G401.6 (cell line): ENCODE measurements at regions not wholly inside any gene's neighbourhood (a gene's known extent, or its start where the extent isn't known, plus 50 kb on each side); places are given as distances from the start of the nearest gene placed in this dataset.
"Not testable (repeated sequence)": the region's sequence is repeated elsewhere in the genome, so short reads cannot be mapped to it uniquely, and the experiment has no call there.

Source experiments
- FAIRE-seq: peaks from 2 replicates; lab custom pipeline; 2012; peaks lifted over from hg19 to GRCh38; lab: Jason Lieb, UNC

DNA sequence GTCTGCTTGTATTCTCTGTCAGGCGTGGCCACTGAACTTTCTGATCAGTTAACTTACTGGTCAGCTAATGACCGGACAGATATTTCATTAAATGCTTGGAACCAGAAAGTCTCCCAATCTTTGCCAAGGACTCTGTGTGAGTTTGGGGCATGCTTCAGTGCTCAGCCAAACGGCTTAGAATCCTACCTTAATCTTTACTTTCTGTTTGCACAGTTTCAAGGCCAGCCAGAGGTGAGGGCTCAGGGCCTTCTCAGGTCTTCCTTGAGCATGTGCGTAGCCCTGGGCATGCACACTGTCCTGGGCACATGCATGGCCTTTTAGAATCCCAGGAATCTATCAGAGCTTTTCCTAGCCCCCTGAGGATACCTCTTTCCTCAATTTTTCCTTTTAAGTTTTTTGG, 230.1 kb downstream of the RAB11FIP4 start:
- FAIRE-seq = no peak

DNA sequence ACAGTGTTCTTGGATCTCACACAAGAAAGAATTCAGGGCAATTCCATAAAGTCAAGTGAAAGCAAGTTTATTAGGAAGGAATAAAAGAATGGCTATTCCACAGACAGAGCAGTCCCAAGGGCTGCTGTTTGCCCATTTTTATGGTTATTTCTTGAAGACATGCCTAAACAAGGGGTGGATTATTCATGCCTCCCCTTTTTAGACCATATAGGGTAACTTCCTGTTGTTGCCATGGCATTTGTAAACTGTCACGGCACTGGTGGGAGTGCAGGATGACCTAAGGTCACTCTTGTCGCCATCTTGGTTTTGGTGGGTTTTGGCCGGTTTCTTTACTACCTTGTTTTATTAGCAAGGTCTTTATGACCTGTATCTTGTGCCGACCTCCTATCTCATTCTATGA, 219.6 kb downstream of the RAB11FIP4 start:
- not testable (repeated sequence) for FAIRE-seq

DNA sequence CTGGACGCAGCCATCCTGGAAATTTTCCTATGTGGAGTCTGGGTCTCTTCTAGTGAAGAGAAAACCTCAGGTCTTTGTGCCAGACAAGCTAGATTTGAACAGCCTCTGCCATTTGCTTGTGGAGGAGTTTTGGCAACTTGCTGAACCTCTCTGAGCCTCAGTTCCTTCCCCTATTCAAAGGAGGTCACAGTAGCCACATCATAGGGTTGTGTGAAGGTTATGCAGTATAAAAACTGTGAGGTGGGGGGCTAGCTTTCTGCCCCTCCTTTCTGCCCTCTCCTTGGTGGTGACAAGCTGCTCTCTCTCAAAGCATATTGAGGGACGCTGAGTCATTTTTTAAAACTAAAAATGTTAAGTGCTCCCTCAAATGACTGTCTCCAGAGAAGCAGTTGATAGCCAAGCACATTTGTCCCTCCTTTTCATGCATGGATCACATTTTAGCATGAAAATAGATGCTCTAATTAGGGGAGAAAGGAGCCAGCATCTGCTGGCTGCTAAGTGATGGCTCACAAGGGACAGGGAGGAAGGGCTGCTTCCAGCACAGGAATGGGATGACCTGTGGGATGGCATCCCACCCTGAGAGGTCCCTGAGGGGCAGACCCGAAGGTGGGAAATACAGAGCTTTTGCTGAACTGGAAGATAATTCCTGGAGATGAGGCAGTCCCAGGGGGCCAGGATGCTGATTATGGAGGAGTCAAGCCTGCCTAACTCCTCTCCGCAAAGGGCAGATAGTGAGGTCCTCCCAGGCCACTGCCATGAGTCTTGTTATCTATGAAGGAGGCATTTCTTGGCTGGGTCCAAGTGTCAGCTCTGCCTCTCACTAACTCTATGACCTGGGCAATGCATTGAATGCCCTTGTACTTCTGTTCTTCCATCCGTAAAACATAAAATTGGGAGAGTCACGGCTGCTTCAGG, 218.8 kb downstream of the RAB11FIP4 start:
- FAIRE-seq = no peak

DNA sequence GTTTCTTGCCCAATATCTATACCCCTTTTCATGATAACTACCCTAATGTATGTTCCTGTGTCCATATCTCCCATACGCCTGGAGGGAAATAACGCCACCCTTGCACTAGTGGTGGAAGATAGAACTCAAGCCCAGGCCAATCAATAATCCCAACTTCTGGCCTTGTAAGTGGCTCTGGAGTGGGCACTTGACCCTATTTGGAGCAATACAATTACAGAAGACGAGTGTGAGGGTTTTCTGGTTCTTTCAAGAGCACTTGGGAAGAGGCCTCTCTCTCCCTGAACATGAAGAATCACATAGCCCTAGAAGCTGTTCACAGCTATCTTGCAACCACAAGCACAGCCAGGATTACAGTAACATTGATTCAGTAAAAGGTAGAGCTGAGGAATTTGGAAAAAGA, 217.9 kb downstream of the RAB11FIP4 start:
- no peak for FAIRE-seq

DNA sequence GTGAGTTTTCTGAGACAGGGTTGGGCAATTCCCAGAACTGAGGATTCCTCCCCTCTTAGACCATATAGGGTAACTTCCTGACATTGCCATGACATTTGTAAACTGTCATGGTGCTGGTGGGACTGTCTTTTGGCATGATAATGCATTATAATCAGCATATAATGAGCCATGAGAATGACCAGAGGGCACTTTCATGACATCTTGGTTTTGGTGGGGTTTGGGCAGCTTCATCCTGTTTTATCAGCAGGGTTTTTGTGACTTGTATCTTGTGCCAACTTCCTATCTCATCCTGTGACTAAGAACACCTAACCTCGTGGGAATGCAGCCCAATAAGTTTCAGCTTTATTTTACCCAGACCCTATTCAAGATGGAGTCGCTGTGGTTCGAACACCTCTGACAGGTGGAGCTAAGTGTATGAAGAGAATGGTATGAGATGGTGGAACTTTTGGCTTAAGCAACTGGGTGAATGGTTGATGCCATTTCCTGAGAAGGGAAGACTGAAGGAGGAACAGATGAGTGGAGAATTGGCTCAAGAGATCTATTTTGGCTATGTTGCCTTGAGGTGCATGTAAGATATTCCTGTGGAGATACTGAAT, 217.3 kb downstream of the RAB11FIP4 start:
- no peak for FAIRE-seq

DNA sequence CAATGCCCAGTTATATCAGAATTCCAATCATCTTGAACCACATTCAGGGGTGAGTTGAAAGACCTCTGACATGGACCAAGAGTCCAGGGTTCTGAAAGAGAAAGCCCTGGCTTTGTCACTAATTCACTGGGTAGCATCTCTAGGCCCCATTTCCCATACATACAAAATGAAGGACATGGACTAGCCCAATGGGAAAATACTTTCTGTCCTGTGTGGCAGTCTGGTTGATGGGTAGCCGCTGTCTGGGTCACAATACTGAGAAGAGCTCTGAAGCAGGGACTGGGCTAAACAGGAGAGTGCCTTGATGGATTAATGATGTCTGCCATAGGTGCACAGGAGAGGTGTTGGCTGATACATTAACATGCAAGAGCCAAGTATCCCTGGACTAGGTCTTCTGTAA, 214.3 kb downstream of the RAB11FIP4 start:
- FAIRE-seq = no peak

DNA sequence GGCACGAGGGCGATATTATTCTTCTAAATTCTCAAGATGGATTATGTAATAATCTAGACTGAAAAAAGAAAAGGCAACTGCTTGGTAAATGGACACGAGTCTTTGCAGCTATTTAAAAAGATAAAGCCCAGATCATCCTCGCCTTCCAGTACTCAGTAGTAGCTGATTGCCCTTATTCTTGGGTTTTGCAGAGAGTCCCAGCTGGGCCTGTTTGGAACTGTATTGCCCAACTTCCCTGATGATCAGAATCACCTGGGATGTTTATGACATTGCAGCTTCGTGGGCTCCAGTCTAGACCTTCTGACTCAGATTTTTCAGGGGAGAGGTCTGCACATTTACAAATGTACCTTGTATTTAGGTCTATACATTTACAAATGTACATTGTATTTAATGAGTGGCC, 213.5 kb downstream of the RAB11FIP4 start:
- no peak for FAIRE-seq

DNA sequence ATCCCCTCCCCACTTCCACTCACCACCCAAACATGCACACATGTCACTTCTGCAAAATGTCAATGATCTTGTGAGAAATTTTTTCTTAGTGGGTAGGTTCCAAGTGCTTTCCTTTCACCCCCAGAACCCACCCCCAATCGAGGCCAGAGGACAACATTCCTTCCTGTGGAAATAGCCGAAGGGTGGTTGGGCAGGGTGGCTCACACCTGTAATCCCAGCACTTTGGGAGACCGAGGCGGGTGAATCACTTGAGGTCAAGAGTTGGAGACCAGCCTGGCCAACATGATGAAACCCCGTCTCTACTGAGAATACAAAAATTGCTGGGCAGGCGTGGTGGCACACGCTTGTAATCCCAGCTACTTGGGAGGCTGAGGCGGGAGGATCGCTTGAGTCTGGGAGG, 208.7 kb downstream of the RAB11FIP4 start:
- not testable (repeated sequence) for FAIRE-seq

DNA sequence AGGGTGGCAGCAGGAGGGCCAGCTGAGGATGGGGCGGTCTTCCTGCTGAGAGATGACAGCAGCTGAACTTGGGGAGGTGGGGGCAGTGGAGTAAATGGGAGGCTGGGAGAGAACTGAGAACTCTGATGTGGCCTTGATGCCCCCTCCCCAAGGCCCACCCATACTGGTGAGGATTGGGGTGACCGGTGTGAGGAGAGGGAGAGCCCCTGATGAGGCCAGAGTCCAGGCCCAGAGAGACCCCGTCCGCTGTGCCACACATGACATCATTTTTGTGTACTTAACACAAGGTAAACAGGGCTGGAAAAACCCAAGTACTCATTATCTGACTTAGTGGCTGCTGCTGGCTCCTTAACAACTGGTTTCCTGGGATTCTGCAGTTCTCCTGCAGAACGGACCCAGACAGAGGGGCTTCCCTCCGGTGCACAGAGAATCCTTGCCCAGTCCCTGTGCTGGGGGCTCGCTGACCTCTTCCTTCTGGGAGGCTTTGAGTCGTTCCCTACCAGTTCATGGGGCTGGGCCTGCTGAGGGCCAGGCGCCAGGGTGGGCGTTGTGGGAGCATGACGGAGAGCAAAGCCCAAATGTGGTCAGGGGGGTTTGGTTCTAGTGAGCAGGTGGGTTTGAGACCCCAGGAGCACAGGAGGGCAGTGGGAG, 207.6 kb downstream of the RAB11FIP4 start:
- FAIRE-seq = no peak

DNA sequence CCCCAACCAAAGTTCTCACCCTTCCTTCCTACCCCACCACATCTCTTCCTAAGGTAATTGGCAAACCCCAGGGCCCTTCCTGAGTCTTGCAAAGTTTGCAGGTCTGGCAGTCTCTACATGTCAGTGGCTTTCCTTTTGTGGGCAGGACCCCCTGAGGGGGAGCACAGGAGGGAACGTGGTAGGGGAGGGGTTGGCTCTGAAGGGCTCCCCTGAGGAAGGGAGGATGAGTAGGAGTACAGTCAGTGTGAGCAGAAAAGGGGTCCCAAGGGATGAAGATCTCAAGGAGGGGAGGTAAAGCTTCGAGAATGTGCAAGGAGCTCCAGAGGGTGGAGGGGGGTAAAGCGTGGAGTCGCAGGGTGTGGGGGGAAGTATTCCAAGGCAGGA, 206.9 kb downstream of the RAB11FIP4 start:
- FAIRE-seq = no peak

DNA sequence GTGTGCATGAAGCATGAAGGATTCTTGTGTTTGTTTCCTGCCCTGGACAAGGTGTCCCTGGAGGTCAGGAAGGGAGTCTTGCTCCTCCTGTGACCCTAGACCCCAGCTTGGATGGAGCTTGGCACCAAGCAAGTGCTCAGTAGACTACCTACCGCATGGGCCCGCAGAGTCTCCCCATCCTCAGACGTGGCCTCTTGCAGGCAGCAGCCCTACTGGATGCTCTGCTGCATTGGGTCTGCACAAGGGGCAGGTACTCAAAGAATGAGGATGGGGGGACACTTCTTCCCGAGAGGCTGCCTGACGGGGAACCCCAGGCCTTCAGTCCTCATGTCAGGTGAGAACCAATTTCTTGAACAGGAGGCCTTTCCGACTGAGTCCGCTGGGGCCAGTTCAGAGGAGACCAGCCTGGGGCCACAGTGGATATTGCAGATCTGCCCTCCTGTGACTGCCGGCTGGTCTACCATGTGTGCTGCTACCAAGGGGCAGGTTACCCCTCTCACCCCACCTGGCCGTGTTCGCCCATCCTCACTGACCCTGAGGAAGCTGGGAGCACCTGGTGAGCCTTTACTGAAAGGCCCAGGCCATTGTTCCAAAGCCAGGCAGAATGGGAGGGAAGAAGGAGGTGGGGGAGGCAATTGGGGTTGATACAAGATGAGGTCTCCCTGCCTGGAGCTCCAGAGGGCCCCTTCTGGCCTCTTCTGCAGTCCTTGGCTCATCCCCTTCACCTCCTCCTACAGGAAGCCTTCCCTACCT, 206.3 kb downstream of the RAB11FIP4 start:
- no peak for FAIRE-seq

DNA sequence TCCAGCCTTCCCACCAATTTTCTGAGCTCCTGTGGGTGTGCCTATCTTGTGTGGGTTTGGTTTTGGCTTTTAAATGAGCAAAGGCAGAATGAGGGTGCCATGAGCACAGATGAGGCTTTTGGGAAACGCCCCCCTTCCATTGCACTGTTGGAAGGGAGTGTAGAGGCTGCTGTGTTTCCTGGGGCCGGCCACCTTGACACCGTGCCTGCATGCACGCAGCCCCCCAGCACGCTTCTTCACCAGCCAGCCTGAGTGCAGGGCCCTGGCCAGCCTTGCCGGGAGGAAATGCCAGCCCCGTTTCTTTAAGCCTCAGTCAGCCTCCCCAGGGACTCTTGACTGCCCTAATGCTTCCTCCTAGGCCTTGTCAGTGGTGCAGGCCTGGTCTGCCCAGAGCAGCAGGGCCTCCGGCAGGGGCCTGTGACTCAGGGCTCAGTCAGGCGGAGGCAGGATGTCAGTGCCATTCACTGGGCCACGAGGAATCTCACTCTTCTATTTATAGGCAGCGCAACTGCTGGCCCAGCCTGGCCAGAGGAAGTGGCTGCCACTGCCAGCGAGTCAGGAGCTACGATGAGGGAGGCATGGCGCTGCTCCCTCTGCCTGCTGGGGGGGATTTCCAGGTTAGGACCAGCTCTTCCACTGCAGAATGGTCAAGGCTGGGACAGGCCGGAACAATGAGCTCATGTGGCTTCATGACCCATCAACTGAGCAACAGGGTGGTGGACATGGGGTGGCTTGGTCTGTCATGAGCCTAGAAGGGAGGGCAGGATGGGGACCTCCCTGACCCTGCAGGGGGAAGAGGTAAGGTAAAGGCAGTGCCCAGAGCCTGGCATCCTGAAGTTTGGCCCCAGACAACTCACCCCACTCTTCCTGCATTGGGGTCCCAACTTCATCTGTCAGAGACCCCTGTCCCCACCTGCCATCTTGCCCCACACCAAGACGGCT, 205.2 kb downstream of the RAB11FIP4 start:
- no peak for FAIRE-seq

DNA sequence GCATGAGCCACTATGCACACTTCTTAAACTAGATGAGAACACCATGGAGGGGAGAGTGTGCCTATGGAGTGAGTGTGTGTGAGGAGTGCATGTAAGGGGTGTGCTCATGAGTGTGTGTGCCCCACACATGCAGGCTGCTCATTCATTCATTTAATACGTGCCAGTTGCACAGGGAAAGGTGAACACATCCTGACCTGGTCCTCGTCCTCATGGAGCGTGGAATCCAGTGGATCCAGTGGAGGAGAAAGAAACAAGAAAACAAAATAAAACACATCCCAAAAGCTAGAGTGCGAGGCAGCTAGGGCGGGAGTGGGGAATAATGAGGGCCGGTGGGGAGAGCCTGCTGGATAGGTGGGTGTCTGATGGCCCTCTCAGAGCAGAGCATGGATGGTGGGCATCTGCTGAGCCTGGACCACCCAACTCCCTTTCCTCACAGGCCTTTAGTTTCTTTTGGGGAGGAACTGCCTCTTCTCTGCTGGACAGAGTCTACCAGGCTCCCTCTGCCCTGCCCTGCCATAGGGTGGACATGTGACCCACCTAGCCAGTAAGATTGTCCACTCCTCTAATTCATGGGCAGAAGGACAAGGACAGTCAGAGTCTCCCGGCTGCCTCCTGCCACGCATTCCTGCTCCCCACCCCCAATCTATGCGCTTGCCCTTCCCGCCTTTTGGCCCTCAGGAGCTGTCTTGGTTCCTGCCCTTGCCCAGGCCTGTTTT, 204.3 kb downstream of the RAB11FIP4 start:
- no peak for FAIRE-seq

DNA sequence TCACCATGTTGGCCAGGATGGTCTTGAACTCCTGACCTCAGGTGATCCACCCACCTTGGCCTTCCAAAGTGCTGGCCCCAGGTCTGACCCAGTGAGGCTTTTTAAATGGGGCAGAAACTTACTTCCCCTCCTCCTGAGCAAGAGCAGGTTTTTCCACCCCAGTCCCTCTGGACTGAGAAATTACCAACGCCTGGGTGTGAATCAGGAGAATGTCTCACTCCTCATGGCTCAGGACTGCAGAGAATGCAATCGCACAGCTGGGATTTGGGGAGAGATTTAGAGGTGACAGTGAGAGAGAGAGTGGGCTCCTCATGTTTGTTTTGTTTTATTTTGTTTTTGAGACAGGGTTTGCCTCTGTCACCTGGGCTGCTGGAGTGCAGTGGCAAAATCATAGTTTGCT, 203.6 kb downstream of the RAB11FIP4 start:
- no peak for FAIRE-seq

DNA sequence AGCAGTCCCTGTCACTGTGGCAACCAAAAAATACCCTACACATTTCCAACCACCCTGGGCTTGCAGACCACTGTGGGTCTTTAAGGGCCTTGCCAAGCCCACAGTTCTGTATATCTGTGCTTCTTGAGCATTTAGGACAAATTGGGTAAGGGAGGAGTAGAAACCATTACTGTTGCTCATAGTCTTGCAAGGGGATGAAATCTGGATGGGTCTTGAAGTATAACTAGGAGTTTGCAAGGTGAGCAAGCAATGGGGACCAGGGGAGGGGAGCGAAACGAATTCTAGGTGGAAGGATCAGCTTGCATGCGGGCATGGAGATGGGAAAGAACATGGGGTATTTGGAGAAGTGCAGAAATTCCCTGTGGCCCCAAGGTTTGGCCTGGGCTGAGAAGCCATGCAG, 202.9 kb downstream of the RAB11FIP4 start:
- FAIRE-seq = no peak

DNA sequence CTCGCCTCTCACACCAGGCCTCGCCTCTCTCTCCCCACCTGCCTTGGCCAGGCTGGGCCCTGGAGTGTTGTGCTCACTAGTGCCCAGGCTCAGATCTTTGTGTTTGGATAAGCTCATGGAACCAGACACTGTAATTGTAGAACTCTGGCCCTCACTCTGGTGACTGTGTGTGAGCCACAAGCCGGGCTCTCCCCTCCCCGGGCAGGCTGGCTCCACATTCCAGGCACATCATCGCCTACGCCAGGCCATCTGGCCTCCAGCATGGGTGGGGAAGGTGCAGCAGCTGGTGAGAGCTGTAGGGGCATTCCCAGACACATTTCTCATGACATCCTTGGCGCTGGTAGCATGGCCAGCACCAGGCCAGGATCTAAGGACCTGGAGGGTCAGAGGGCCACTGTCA, 202.3 kb downstream of the RAB11FIP4 start:
- no peak for FAIRE-seq

DNA sequence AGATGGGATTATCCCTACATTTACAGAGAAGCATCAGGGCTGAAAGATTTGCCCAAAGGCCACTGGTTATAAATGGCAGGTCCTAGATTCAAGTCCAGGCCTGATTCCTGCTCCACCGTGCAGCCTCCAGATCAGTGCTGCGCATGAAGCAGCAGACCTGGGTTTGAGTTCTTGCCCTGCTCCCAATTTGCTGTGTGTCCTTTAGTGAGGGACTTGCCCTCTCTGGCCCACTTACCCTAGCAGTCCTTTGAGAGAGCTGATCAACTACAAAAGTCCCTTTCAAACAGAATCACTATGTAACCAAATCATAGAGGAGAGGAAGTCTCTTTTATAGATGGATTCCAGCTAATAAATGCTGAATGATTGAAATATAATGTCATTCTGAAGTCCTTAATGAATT, 200.4 kb downstream of the RAB11FIP4 start:
- no peak for FAIRE-seq

DNA sequence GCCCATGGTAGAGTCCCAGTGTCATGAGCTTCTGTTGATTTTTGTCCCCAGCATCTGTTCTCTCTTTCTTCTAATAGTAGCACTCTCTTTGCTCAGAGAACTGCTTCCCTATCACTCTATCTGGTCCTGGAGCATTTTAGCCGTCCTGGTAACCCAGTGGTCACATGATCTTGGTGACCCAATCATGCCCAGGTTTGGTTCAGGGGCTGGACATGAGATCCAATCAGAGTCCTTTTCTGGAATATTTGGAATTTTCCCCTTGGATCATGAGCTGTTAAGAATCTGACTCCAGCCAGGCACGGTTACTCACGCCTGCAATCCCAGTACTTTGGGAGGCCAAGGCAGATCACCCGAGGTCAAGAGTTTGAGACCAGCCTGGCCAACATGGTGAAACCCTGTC, 197.0 kb downstream of the RAB11FIP4 start:
- no peak for FAIRE-seq

DNA sequence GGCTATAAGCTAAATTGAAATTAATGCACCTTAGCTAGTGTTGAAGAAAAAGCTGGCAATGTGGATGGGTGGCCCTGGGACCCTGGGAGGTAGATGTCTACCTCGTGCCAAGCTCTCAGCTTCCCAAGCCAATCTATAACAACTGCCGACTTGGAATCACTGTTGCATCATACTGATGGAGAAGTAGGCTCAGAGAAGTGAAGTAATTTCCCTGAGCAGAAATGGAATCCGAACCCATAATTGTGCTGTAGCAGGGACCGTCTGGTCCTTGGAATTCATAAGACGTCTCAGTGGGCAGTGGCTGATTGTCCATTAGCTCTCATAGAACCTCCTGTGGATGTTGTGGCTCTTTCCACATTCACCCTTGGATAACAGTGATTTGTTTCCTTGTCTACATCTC, 196.6 kb downstream of the RAB11FIP4 start:
- FAIRE-seq = no peak
